HFFc6 (cell line): ENCODE measurements at regions not wholly inside any gene's neighbourhood (a gene's known extent, or its start where the extent isn't known, plus 50 kb on each side); places are given as distances from the start of the nearest gene placed in this dataset.

Experiments used
- DNase-seq: peaks from one replicate; pipeline ENCODE4 v3.0.0-alpha.2; 2018
- H3K27ac Mint-ChIP-seq: 2 replicates; pipeline ENCODE4 v1.8.0; 2020; ENCODE audit warnings: mild to moderate bottlenecking, mixed read lengths
- H3K27me3 Mint-ChIP-seq: 2 replicates; pipeline ENCODE4 v1.8.0; 2021; ENCODE audit warnings: mild to moderate bottlenecking, moderate library complexity, mixed read lengths; ENCODE audit not compliant: insufficient read depth
- H3K36me3 Mint-ChIP-seq: 2 replicates; pipeline ENCODE4 v1.8.0; 2021; ENCODE audit warnings: low read depth, mixed read lengths
- H3K4me1 Mint-ChIP-seq: 2 replicates; pipeline ENCODE4 v1.8.0; 2020; ENCODE audit warnings: low read depth, mixed read lengths
- H3K4me3 Mint-ChIP-seq: 2 replicates; pipeline ENCODE4 v1.8.0; 2020; ENCODE audit warnings: mild to moderate bottlenecking, moderate library complexity, mixed read lengths
- H3K9me3 Mint-ChIP-seq: 2 replicates; pipeline ENCODE4 v1.8.0; 2020; ENCODE audit warnings: mild to moderate bottlenecking, mixed read lengths
- CTCF ChIP-seq: fragments of 200-600 bp; sonication (generic); IDR thresholded peaks from 2 replicates; pipeline ENCODE4 v1.5.0; 2021; ENCODE audit warnings: antibody characterized with exemption, mild to moderate bottlenecking

DNA sequence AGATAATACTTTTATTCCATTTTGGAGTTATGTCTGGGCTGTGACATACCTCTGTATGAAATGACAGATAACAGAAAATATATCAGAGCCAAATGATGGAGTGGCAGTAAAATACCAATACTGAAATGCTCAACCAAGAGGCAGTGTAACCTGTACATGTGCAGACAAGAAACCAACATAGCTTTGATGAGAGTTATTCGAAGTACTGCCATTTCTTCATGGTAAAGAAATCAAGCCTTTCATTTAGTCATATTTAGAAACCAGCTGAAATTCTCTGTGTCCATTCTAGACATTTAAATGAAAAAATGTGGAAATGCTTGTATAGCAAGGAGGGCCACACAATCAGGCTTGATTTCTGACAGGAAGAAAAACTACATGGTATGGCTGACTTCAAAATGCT lies 127.1 kb upstream of the PTPRZ1 start:
- no peak overlapping the region for H3K4me3 Mint-ChIP-seq
- no peaks in the 10 kb centered on the region for H3K9me3 Mint-ChIP-seq
- no peak overlapping the region for H3K27ac Mint-ChIP-seq
- no peaks in the 10 kb centered on the region for H3K27me3 Mint-ChIP-seq
- DNase-seq: no peak
- H3K36me3 Mint-ChIP-seq: no peaks in the 10 kb centered on the region
- H3K4me1 Mint-ChIP-seq: no peaks in the 10 kb centered on the region
- no peak for TF ChIP-seq CTCF

DNA sequence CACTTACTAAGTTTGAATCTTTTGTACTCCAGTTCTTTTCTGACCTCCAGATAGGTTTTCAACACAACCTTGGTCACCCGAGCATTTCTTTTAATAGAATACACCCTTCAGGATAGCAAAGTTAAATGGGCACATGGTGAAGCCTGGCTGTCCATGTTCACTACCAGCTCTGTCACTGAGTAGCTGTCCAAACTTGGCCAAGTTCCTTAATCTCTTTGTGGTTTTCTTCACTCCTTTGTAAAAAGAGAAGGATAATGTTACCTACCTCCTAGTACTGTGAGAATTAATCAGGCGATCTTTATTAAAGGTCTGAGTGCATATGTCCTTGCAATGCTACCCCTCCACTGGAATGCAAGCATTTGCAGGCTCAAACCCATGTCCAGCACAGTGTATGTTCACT lies 128.1 kb upstream of the PTPRZ1 start:
- DNase-seq: no peak
- Mint-ChIP-seq H3K4me3 (no peak overlapping the region), H3K4me1 (no peaks in the 10 kb centered on the region), H3K9me3 (no peaks in the 10 kb centered on the region), H3K27ac (no peak overlapping the region), H3K27me3 (no peaks in the 10 kb centered on the region), H3K36me3 (no peaks in the 10 kb centered on the region)
- no peak for TF ChIP-seq CTCF

DNA sequence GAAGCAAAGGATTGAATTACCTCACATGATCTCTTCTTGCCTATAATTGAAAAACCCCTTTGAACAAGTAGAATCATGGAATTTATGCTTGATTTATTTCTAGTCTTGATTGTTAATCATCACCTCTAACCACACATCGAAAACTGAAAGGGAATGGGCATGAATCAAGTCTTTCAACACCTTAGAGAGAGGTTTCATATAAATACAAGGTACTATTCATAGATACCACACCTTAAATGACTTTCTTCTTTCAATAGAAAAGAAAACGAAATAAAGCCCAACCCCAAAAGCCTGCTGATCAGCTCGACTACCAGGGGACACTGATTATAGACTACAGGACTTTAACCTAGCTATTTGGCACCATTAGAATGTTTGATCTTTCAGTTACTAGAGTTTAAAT lies 128.6 kb upstream of the PTPRZ1 start:
- Mint-ChIP-seq H3K27me3 (no peaks in the 10 kb centered on the region; the same call in 1 of the 2 replicates), H3K36me3 (no peaks in the 10 kb centered on the region), H3K9me3 (no peaks in the 10 kb centered on the region), H3K27ac (no peak overlapping the region), H3K4me3 (no peak overlapping the region), H3K4me1 (no peaks in the 10 kb centered on the region)
- no peak for DNase-seq
- TF ChIP-seq CTCF: no peak

- Mint-ChIP-seq H3K36me3 (no peaks in the 10 kb centered on the region), H3K27me3 (peaks cover 1% of the 10 kb centered on the region)
- no peak for TF ChIP-seq CTCF
Measured at GRCh38 chr7:121741896-121742295, 131.1 kb upstream of the PTPRZ1 start.

GRCh38 chr7:121739465-121739864 lies 133.5 kb upstream of the PTPRZ1 start:
- Mint-ChIP-seq H3K4me1 (no peaks in the 10 kb centered on the region), H3K27ac (no peak overlapping the region), H3K36me3 (no peaks in the 10 kb centered on the region), H3K4me3 (no peak overlapping the region), H3K27me3 (peaks cover 1% of the 10 kb centered on the region), H3K9me3 (no peaks in the 10 kb centered on the region)
- TF ChIP-seq CTCF: no peak
- DNase-seq: no peak

More at GRCh38 chr7:121741896-121742295, 131.1 kb upstream of the PTPRZ1 start:
- Mint-ChIP-seq H3K9me3 (no peaks in the 10 kb centered on the region), H3K27ac (no peak overlapping the region), H3K4me1 (no peaks in the 10 kb centered on the region), H3K4me3 (no peak overlapping the region)
- no peak for DNase-seq

GRCh38 chr7:121730869-121731268 lies 142.1 kb upstream of the PTPRZ1 start:
- no peak overlapping the region for H3K4me3 Mint-ChIP-seq
- DNase-seq: no peak

More at GRCh38 chr7:121730869-121731268, 142.1 kb upstream of the PTPRZ1 start:
- Mint-ChIP-seq H3K36me3 (peaks cover under 1% of the 10 kb centered on the region; the same call in 1 of the 2 replicates), H3K27ac (no peak overlapping the region), H3K27me3 (no peaks in the 10 kb centered on the region), H3K9me3 (peaks cover 15% of the 10 kb centered on the region), H3K4me1 (no peaks in the 10 kb centered on the region)
- TF ChIP-seq CTCF: no peak
